HL-60/S4 treated with phorbol 12-myristate 13-acetate at 8.2 ng/mL for 4 days and 3 days (cell line): ENCODE measurements at regions not wholly inside any gene's neighbourhood (a gene's known extent, or its start where the extent isn't known, plus 50 kb on each side); places are given as distances from the start of the nearest gene placed in this dataset.
"Not testable (repeated sequence)": the region's sequence is repeated elsewhere in the genome, so short reads cannot be mapped to it uniquely, and the experiment has no call there.

Source experiments
- in situ Hi-C: fragments of 300-500 bp; cut with MboI; formaldehyde crosslinking; loops from 2 replicates; pipeline ENCODE4 v1.15.0; 2022; ENCODE audit warnings: low sequenced_read_pairs

GRCh38 chr10:78231939-78232338 is 198.3 kb downstream of the RPS24 start:
- in situ Hi-C loops, result no loop called here

GRCh38 chr10:78236416-78237015 is 202.9 kb downstream of the RPS24 start:
- in situ Hi-C loops, result no loop called here

- in situ Hi-C loops, result not testable (repeated sequence)
Measured at GRCh38 chr10:78237951-78238350, 204.3 kb downstream of the RPS24 start.

GRCh38 chr10:78247266-78247665 is 213.6 kb downstream of the RPS24 start:
- in situ Hi-C loops, result no loop called here

GRCh38 chr10:78247821-78248220 is 214.2 kb downstream of the RPS24 start:
- in situ Hi-C loops, result no loop called here

- in situ Hi-C loops, result no loop called here
Measured at GRCh38 chr10:78248651-78249464, 215.2 kb downstream of the RPS24 start.

GRCh38 chr10:78249690-78250089 is 216.0 kb downstream of the RPS24 start:
- in situ Hi-C loops, result no loop called here

- in situ Hi-C loops, result no loop called here
Measured at GRCh38 chr10:78250313-78251015, 216.8 kb downstream of the RPS24 start.

- in situ Hi-C loops, result no loop called here
Measured at GRCh38 chr10:78251016-78251385, 217.3 kb downstream of the RPS24 start.

- in situ Hi-C loops, result no loop called here
Measured at GRCh38 chr10:78252286-78252685, 218.6 kb downstream of the RPS24 start.

- in situ Hi-C loops, result no loop called here
Measured at GRCh38 chr10:78253063-78253853, 219.6 kb downstream of the RPS24 start.

- in situ Hi-C loops, result no loop called here
Measured at GRCh38 chr10:78254013-78254412, 220.3 kb downstream of the RPS24 start.

- in situ Hi-C loops, result no loop called here
Measured at GRCh38 chr10:78255214-78255613, 221.6 kb downstream of the RPS24 start.

- in situ Hi-C loops, result no loop called here
Measured at GRCh38 chr10:78255796-78256638, 222.4 kb downstream of the RPS24 start.

GRCh38 chr10:78258323-78259030 is 224.8 kb downstream of the RPS24 start:
- in situ Hi-C loops, result no loop called here

GRCh38 chr10:78259391-78259790 is 225.7 kb downstream of the RPS24 start:
- in situ Hi-C loops, result no loop called here

GRCh38 chr10:78260141-78260540 is 226.5 kb downstream of the RPS24 start:
- in situ Hi-C loops, result no loop called here

GRCh38 chr10:78260680-78261079 is 227.0 kb downstream of the RPS24 start:
- in situ Hi-C loops, result no loop called here

- in situ Hi-C loops, result no loop called here
Measured at GRCh38 chr10:78261291-78261690, 227.6 kb downstream of the RPS24 start.

GRCh38 chr10:78262860-78263259 is 229.2 kb downstream of the RPS24 start:
- in situ Hi-C loops, result no loop called here
